GM23338 (cell line): ENCODE measurements at regions not wholly inside any gene's neighbourhood (a gene's known extent, or its start where the extent isn't known, plus 50 kb on each side); places are given as distances from the start of the nearest gene placed in this dataset.

ENCODE experiments used
- ATAC-seq: fragments of 200-7000 bp; cut with Tn5 transposase; 3 replicates; pipeline ENCODE4 v1.9.1; 2020
- DNase-seq: peaks from one replicate; pipeline ENCODE4 v3.0.0-alpha.2; 2015; ENCODE audit warnings: low spot score
- H2AFZ ChIP-seq: fragments of 200-600 bp; sonication (generic); 2 replicates; pipeline ENCODE4 v1.8.0; 2016; ENCODE audit warnings: antibody characterized with exemption, mild to moderate bottlenecking, moderate library complexity
- H3F3A ChIP-seq: fragments of 200-600 bp; sonication (generic); replicated peaks from 2 replicates; pipeline ENCODE4 v1.8.0; 2017; ENCODE audit warnings: antibody characterized with exemption, mixed run types, low read depth
- H3K27ac ChIP-seq: fragments of 200-600 bp; sonication (generic); 2 replicates; pipeline ENCODE4 v1.6.1; 2016; ENCODE audit warnings: low read depth
- H3K27me3 ChIP-seq: fragments of 200-600 bp; sonication (generic); 2 replicates; pipeline ENCODE4 v1.8.0; 2016; ENCODE audit warnings: mild to moderate bottlenecking, mixed run types, moderate library complexity; ENCODE audit not compliant: insufficient read depth
- H3K36me3 ChIP-seq: fragments of 200-600 bp; sonication (generic); 2 replicates; pipeline ENCODE4 v1.8.0; 2016; ENCODE audit warnings: mild to moderate bottlenecking; ENCODE audit not compliant: insufficient read depth
- H3K4me1 ChIP-seq: fragments of 200-600 bp; sonication (generic); 2 replicates; pipeline ENCODE4 v1.8.0; 2016; ENCODE audit warnings: mild to moderate bottlenecking, moderate library complexity; ENCODE audit not compliant: insufficient read depth
- H3K4me2 ChIP-seq: fragments of 200-600 bp; sonication (generic); 2 replicates; pipeline ENCODE4 v1.7.1; 2017; ENCODE audit warnings: mixed run types
- H3K4me3 ChIP-seq: fragments of 200-600 bp; sonication (generic); 2 replicates; pipeline ENCODE4 v1.6.1; 2016; ENCODE audit warnings: mixed run types
- H3K79me2 ChIP-seq: fragments of 200-600 bp; sonication (generic); replicated peaks from 2 replicates; pipeline ENCODE4 v1.8.0; 2017; ENCODE audit warnings: mild to moderate bottlenecking; ENCODE audit not compliant: insufficient read depth
- H3K9me2 ChIP-seq: fragments of 200-600 bp; sonication (generic); 2 replicates; pipeline ENCODE4 v1.8.0; 2017; ENCODE audit not compliant: insufficient read depth
- H4K20me1 ChIP-seq: fragments of 200-600 bp; sonication (generic); replicated peaks from 2 replicates; pipeline ENCODE4 v1.8.0; 2017; ENCODE audit warnings: mild to moderate bottlenecking; ENCODE audit not compliant: insufficient read depth
- H3K27ac Mint-ChIP-seq: 2 replicates; pipeline ENCODE4 v1.8.0; 2020; ENCODE audit warnings: inconsistent platforms, mild to moderate bottlenecking, moderate library complexity, mixed read lengths
- H3K27me3 Mint-ChIP-seq: 3 replicates; pipeline ENCODE4 v1.8.0; 2022; ENCODE audit warnings: low read depth, mild to moderate bottlenecking, moderate library complexity, mixed read lengths, inconsistent platforms; ENCODE audit not compliant: insufficient read depth, poor library complexity
- H3K36me3 Mint-ChIP-seq: 3 replicates; pipeline ENCODE4 v1.8.0; 2021; ENCODE audit warnings: low read depth, mild to moderate bottlenecking, inconsistent platforms, moderate library complexity, mixed read lengths
- H3K4me1 Mint-ChIP-seq: 3 replicates; pipeline ENCODE4 v1.8.0; 2020; ENCODE audit warnings: mild to moderate bottlenecking, inconsistent platforms, mixed read lengths
- H3K4me3 Mint-ChIP-seq: 3 replicates; pipeline ENCODE4 v1.8.0; 2021; ENCODE audit warnings: moderate library complexity, mild to moderate bottlenecking, inconsistent platforms, mixed read lengths
- H3K9me3 Mint-ChIP-seq: 3 replicates; pipeline ENCODE4 v1.8.0; 2020; ENCODE audit warnings: moderate library complexity, mild to moderate bottlenecking, inconsistent platforms, mixed read lengths
- EZH2 ChIP-seq: fragments of 200-600 bp; sonication (generic); IDR thresholded peaks from one replicate; pipeline ENCODE4 v1.8.0; 2017; ENCODE audit warnings: antibody characterized with exemption, mild to moderate bottlenecking, low read depth; ENCODE audit not compliant: unreplicated experiment
- EZH2phosphoT487 ChIP-seq: fragments of 200-600 bp; sonication (generic); IDR thresholded peaks from one replicate; pipeline ENCODE4 v1.8.1; 2018; ENCODE audit warnings: antibody characterized with exemption; ENCODE audit not compliant: unreplicated experiment
- JUNB ChIP-seq: IDR thresholded peaks from one replicate; pipeline ENCODE4 v1.6.1; 2016; ENCODE audit warnings: antibody characterized with exemption; ENCODE audit not compliant: unreplicated experiment
- NANOG ChIP-seq: IDR thresholded peaks from 2 replicates; pipeline ENCODE4 v1.6.1; 2016; ENCODE audit warnings: antibody characterized with exemption, borderline replicate concordance
- POLR2AphosphoS5 ChIP-seq: IDR thresholded peaks from 2 replicates; pipeline ENCODE4 v1.6.1; 2016; ENCODE audit warnings: antibody characterized with exemption, low read depth
- STAT1 ChIP-seq: IDR thresholded peaks from one replicate; pipeline ENCODE4 v1.6.1; 2016; ENCODE audit warnings: antibody characterized with exemption; ENCODE audit not compliant: unreplicated experiment
- ZNF114 ChIP-seq: fragments of 250-450 bp; sonication (Bioruptor Pico); IDR thresholded peaks from 2 replicates; pipeline ENCODE4 v1.5.0; 2020; ENCODE audit warnings: mild to moderate bottlenecking, moderate library complexity
- ZNF331 ChIP-seq: fragments of 250-450 bp; sonication (Bioruptor Pico); IDR thresholded peaks from 2 replicates; pipeline ENCODE4 v1.5.0; 2020; ENCODE audit warnings: low read depth, mild to moderate bottlenecking, moderate library complexity
- TF ChIP-seq, protein P1 (sequence below), 2 experiments: fragments of 200-600 bp in 1 of 2; sonication (generic) in 1 of 2; conservative IDR thresholded peaks; 2 replicates each; pipeline versions ENCODE4 v1.5.1 to v1.6.1; 2016 to 2017; ENCODE audit warnings: antibody characterized with exemption in 2 of 2, low read depth in 2 of 2, mild to moderate bottlenecking in 2 of 2, moderate library complexity in 1 of 2
- TF ChIP-seq, protein P2 (sequence below): fragments of 250-450 bp; sonication (Bioruptor Pico); IDR thresholded peaks from 2 replicates; pipeline ENCODE4 v1.5.0; 2020; ENCODE audit warnings: mild to moderate bottlenecking, moderate library complexity

- no peaks in the 10 kb centered on the region for H3K9me2 ChIP-seq
- H4K20me1 ChIP-seq, result no peaks in the 10 kb centered on the region
- ATAC-seq, result no peak
- no peaks in the 10 kb centered on the region for H3K36me3 ChIP-seq
- Mint-ChIP-seq H3K9me3 (peaks cover 90% of the 10 kb centered on the region), H3K27ac (no peak overlapping the region), H3K4me3 (no peak overlapping the region), H3K4me1 (no peaks in the 10 kb centered on the region), H3K27me3 (peaks cover 2% of the 10 kb centered on the region), H3K36me3 (peaks cover 17% of the 10 kb centered on the region; the same call in 2 of the 3 replicates)
- no peaks in the 10 kb centered on the region for H3K79me2 ChIP-seq
- H3K4me3 ChIP-seq, result no peak overlapping the region
- H3K4me1 ChIP-seq, result no peaks in the 10 kb centered on the region
- H3F3A ChIP-seq, result no peaks in the 10 kb centered on the region
- no peaks in the 10 kb centered on the region for H3K27me3 ChIP-seq
- TF ChIP-seq ZNF114 (CRISPR knock-in tag) (no peak), POLR2AphosphoS5 (no peak), JUNB (no peak), EZH2 (no peak), EZH2phosphoT487 (no peak), ZNF331 (CRISPR knock-in tag) (no peak), STAT1 (no peak), NANOG (no peak)
- TF ChIP-seq, protein P1, sequence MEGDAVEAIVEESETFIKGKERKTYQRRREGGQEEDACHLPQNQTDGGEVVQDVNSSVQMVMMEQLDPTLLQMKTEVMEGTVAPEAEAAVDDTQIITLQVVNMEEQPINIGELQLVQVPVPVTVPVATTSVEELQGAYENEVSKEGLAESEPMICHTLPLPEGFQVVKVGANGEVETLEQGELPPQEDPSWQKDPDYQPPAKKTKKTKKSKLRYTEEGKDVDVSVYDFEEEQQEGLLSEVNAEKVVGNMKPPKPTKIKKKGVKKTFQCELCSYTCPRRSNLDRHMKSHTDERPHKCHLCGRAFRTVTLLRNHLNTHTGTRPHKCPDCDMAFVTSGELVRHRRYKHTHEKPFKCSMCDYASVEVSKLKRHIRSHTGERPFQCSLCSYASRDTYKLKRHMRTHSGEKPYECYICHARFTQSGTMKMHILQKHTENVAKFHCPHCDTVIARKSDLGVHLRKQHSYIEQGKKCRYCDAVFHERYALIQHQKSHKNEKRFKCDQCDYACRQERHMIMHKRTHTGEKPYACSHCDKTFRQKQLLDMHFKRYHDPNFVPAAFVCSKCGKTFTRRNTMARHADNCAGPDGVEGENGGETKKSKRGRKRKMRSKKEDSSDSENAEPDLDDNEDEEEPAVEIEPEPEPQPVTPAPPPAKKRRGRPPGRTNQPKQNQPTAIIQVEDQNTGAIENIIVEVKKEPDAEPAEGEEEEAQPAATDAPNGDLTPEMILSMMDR (conservative IDR thresholded peaks at IDR 0.05; ENCODE audit: low read depth in 2 of 2), result no peak
- TF ChIP-seq, protein P2, sequence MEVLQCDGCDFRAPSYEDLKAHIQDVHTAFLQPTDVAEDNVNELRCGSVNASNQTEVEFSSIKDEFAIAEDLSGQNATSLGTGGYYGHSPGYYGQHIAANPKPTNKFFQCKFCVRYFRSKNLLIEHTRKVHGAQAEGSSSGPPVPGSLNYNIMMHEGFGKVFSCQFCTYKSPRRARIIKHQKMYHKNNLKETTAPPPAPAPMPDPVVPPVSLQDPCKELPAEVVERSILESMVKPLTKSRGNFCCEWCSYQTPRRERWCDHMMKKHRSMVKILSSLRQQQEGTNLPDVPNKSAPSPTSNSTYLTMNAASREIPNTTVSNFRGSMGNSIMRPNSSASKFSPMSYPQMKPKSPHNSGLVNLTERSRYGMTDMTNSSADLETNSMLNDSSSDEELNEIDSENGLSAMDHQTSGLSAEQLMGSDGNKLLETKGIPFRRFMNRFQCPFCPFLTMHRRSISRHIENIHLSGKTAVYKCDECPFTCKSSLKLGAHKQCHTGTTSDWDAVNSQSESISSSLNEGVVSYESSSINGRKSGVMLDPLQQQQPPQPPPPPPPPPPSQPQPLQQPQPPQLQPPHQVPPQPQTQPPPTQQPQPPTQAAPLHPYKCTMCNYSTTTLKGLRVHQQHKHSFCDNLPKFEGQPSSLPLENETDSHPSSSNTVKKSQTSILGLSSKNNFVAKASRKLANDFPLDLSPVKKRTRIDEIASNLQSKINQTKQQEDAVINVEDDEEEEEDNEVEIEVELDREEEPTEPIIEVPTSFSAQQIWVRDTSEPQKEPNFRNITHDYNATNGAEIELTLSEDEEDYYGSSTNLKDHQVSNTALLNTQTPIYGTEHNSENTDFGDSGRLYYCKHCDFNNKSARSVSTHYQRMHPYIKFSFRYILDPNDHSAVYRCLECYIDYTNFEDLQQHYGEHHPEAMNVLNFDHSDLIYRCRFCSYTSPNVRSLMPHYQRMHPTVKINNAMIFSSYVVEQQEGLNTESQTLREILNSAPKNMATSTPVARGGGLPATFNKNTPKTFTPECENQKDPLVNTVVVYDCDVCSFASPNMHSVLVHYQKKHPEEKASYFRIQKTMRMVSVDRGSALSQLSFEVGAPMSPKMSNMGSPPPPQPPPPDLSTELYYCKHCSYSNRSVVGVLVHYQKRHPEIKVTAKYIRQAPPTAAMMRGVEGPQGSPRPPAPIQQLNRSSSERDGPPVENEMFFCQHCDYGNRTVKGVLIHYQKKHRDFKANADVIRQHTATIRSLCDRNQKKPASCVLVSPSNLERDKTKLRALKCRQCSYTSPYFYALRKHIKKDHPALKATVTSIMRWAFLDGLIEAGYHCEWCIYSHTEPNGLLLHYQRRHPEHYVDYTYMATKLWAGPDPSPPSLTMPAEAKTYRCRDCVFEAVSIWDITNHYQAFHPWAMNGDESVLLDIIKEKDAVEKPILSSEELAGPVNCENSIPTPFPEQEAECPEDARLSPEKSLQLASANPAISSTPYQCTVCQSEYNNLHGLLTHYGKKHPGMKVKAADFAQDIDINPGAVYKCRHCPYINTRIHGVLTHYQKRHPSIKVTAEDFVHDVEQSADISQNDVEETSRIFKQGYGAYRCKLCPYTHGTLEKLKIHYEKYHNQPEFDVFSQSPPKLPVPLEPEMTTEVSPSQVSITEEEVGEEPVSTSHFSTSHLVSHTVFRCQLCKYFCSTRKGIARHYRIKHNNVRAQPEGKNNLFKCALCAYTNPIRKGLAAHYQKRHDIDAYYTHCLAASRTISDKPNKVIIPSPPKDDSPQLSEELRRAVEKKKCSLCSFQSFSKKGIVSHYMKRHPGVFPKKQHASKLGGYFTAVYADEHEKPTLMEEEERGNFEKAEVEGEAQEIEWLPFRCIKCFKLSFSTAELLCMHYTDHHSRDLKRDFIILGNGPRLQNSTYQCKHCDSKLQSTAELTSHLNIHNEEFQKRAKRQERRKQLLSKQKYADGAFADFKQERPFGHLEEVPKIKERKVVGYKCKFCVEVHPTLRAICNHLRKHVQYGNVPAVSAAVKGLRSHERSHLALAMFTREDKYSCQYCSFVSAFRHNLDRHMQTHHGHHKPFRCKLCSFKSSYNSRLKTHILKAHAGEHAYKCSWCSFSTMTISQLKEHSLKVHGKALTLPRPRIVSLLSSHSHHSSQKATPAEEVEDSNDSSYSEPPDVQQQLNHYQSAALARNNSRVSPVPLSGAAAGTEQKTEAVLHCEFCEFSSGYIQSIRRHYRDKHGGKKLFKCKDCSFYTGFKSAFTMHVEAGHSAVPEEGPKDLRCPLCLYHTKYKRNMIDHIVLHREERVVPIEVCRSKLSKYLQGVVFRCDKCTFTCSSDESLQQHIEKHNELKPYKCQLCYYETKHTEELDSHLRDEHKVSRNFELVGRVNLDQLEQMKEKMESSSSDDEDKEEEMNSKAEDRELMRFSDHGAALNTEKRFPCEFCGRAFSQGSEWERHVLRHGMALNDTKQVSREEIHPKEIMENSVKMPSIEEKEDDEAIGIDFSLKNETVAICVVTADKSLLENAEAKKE (CRISPR knock-in tag), result no peak
- no peak overlapping the region for H3K4me2 ChIP-seq
- no peak overlapping the region for H2AFZ ChIP-seq
- H3K27ac ChIP-seq, result no peak overlapping the region
- DNase-seq, result no peak
These were observed 243.2 kb upstream of the LRRN1 start for GRCh38 chr3:3556078-3556477.
